GM12873 (cell line): ENCODE measurements at regions not wholly inside any gene's neighbourhood (a gene's known extent, or its start where the extent isn't known, plus 50 kb on each side); places are given as distances from the start of the nearest gene placed in this dataset.

Experiments used
- TF ChIP-seq, protein P1 (sequence below): IDR thresholded peaks from 2 replicates; pipeline ENCODE4 v1.5.1; 2012; ENCODE audit warnings: low read depth, mild to moderate bottlenecking, moderate library complexity, low read length, control low read depth; ENCODE audit not compliant: insufficient read depth; ENCODE audit errors: missing control alignments

DNA sequence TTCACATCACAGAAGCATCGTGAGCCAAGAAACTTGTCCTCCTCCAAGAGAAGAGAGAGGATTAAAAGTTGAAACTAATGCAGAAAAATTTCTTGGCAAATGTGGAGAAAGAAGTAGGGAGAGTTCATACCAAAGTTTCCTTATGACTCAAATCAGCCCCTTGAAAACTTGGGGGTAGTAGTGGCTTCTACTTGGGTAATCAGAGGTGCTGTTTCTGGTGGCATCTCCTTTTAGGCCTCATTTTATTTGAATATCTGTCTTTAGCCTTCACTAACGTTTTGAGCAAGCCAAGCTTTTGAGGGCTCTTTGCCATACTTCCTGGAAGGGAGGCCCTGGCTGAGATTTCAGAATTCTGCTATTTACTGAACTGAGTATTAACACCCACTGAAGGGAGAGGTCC, 515.3 kb upstream of the MEX3C start:
- TF ChIP-seq, protein P1, sequence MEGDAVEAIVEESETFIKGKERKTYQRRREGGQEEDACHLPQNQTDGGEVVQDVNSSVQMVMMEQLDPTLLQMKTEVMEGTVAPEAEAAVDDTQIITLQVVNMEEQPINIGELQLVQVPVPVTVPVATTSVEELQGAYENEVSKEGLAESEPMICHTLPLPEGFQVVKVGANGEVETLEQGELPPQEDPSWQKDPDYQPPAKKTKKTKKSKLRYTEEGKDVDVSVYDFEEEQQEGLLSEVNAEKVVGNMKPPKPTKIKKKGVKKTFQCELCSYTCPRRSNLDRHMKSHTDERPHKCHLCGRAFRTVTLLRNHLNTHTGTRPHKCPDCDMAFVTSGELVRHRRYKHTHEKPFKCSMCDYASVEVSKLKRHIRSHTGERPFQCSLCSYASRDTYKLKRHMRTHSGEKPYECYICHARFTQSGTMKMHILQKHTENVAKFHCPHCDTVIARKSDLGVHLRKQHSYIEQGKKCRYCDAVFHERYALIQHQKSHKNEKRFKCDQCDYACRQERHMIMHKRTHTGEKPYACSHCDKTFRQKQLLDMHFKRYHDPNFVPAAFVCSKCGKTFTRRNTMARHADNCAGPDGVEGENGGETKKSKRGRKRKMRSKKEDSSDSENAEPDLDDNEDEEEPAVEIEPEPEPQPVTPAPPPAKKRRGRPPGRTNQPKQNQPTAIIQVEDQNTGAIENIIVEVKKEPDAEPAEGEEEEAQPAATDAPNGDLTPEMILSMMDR: no peak

DNA sequence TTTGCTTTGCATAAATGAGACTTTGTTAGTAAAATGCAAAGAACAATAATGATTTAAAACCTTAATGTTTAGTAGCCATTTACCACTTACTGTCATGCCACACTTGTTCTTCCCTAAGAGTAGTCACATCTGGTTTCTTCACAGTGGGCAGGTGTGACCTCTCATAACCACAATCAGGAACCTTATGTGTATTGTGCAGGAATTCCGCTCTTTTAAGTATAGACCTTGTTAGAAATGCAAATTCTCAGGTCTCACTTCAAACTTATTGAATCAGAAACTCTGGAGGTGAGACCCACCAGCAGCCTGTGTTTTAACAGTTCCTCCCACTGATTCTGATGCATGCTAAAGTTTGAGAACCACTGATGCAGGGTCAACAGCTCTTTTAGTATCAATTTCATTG, 518.8 kb upstream of the MEX3C start:
- TF ChIP-seq, protein P1: no peak

DNA sequence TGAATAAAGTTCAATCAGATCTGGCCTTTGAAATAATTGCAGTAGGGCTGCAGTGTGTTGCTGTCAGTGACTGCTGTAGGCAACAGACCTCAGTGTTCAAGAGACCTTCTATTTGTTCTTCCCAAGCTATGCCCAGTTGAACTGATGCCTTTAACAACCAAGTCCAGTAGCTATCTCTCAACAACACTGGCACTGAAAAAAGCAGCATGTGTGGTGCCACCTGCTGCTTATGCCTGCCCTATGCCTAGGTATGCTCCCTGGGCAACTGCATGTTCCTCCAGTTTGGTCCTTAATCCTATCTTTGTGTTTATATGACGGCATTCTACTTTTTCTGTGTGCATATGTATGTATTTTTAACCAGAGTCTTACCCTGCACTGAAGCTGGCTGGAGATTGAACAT, 523.9 kb upstream of the MEX3C start:
- TF ChIP-seq, protein P1: no peak

DNA sequence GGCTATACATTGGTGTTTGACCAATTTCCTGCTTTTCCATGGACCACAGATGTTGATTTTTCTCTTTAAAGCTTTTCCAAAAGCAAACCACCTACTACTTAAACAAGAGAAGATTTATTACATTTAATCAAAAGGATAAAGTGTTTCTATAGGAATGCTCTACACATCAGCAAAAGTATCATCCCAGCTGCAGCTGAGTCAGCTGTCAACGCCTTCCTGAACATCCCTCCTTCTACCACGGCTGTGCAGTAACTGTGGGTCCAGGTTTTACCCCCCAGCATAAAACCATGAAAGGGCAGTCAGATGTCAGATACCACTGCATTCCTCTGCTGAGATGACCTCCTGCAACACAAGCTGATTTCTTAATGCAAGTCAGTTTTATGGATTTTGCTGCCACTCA, 524.5 kb upstream of the MEX3C start:
- TF ChIP-seq, protein P1: no peak

DNA sequence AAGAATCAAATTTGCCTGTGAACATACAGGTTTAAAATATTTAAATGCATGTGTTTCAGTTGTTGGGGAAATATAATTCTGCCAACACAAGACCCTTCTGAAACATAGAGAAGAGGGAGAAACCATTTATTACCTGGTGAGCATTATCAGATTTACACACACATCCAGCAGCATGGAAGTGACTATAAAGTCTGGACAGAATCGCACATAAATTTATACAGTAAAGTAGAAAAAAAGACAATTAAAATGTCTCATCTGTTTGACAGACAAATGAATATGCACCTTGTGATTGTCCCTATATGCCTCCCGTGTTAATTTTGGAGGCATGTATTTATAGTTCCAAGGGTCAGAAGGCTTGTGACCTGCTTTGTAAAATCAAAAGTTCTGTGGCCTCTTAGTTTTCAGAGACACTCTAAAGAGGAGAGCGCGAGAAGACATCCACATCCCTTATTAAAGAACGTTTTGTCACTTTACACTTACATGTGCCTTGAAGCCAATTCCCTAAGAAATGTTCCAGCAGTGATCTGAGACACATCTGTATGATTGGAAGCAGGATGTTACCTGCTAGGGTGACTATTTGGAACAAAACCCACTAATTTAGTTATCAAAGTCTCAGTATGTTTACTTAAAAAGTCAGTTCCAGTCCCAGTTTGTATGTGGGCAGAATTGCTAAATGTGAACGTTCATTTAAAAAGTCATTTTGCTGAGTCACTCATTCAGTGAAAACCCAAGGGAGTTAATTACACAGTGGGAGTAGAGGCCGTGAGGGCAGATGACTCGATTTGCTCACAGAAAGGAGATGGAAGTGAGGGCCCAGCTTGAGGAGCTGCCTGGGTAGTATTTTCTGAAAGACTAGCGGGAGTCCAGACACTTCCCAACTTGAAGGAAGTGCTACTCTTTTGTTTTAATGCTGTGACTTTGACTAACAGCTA, 527.6 kb upstream of the MEX3C start:
- TF ChIP-seq, protein P1: no peak

DNA sequence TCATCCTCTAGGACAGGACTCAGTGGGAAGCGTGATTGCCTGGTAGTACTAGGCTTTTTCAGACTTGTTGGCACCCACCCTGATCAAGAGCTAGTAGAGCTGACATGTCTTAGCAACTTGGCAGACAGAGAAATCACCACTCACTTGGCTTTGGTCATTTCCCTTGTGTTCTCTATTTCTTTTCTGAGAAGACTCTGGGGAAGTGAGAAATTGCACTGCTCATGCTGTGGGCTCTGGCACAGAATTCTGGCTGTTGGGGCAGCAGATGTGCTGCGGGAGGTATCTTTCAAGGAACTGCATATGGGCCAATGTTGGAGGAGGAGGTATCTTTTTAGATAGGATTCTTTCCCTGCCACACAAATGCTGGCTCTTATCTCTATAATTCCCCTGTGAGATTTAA, 529.1 kb upstream of the MEX3C start:
- TF ChIP-seq, protein P1: no peak

DNA sequence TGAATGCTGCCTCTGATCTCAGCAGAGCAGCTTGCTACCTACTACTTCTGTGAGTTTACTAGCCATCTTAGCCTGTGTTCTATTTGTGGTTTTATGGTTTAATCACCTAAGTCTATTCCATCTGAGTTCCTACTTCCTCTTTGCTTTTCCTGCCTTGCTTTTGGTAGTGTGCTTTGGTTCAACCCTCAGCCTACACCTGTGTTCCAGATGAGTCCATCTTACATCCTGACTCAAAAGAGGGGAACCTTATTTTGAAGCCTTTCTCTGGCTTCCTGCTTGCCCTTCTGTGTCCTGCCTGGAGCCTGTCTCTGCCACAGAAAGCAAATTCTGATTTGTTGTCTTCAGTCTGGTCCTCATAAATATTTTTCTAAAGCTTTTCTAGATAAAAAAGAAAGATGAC, 530.3 kb upstream of the MEX3C start:
- TF ChIP-seq, protein P1: no peak
